GM12892 (cell line): ENCODE measurements at regions not wholly inside any gene's neighbourhood (a gene's known extent, or its start where the extent isn't known, plus 50 kb on each side); places are given as distances from the start of the nearest gene placed in this dataset.

Source experiments
- POLR2A ChIP-seq: IDR thresholded peaks from 2 replicates; pipeline ENCODE4 v1.6.1; 2011; ENCODE audit warnings: low read depth, low read length, control low read depth
- POLR2AphosphoS5 ChIP-seq: IDR thresholded peaks from 2 replicates; pipeline ENCODE4 v1.6.1; 2011; ENCODE audit warnings: low read depth, low read length, control low read depth
- TAF1 ChIP-seq: IDR thresholded peaks from 2 replicates; pipeline ENCODE4 v1.6.1; 2011; ENCODE audit warnings: low read depth, mild to moderate bottlenecking, control low read depth, low read length, borderline replicate concordance

DNA sequence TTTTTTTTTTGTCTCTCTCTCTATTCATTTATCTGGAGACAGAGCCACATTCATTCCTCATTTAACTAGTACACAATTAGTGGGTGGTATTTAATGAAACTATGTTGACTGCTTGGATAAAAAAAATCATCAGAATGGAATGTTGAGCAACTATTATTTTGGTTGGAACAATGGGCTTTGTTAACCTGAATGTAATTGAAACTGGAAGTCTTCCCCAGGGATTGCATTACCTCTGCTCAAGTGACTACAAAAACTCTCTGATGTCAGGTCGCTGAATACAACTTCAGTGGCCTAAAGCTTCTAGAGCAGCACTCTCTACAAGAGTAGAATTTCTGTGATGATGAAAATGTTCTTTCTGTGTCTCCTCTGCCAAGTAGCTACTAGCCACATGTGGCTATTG is 295.8 kb downstream of the DEPDC1B start:
- TF ChIP-seq POLR2AphosphoS5: no peak
- TF ChIP-seq TAF1: no peak
- no peak for TF ChIP-seq POLR2A
